ENCODE measurements at regions not wholly inside any gene's neighbourhood (a gene's known extent, or its start where the extent isn't known, plus 50 kb on each side); places are given as distances from the start of the nearest gene placed in this dataset.
"Not testable (repeated sequence)": the region's sequence is repeated elsewhere in the genome, so short reads cannot be mapped to it uniquely, and the experiment has no call there.

DNA sequence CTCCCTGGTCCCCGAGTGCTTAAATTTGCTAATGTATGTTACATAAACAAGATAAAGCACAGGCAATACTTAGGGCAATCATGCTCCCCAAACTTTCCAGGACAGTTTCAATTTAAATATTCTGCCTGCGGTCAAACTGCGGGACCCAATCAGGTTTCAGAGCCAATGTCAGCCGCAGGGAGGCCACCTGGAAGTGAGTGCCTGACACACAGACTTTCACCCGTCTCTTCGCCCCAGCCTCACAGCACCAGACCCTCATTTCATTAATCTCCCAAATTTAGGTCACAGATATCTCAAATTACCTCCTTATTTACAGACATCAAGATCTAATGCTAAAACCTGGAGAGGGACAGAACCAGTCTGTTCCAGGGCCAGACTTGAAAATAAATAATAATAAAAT, 107.2 kb upstream of the ALDH1A3 start:
- Histone ChIP-seq H3K27me3 (ENCODE audit: low read depth, low read length) (no peaks in the 10 kb centered on the region), H3K9me3 (ENCODE audit: control insufficient read depth in 1 of 2, low read length in 2 of 2) (no peaks in the 10 kb centered on the region), H3K4me3 (ENCODE audit: low read depth in 1 of 2, low read length in 2 of 2) (no peak overlapping the region), H3K27ac (ENCODE audit: low read length) (no peak overlapping the region), H3K4me1 (ENCODE audit: control insufficient read depth in 1 of 2, insufficient read depth in 2 of 2, low read length in 2 of 2) (peaks cover 0 to 5% of the 10 kb centered on the region in 2 donors), H3K36me3 (ENCODE audit: control insufficient read depth in 1 of 2, insufficient read depth in 2 of 2, low read length in 2 of 2) (no peaks in the 10 kb centered on the region)

DNA sequence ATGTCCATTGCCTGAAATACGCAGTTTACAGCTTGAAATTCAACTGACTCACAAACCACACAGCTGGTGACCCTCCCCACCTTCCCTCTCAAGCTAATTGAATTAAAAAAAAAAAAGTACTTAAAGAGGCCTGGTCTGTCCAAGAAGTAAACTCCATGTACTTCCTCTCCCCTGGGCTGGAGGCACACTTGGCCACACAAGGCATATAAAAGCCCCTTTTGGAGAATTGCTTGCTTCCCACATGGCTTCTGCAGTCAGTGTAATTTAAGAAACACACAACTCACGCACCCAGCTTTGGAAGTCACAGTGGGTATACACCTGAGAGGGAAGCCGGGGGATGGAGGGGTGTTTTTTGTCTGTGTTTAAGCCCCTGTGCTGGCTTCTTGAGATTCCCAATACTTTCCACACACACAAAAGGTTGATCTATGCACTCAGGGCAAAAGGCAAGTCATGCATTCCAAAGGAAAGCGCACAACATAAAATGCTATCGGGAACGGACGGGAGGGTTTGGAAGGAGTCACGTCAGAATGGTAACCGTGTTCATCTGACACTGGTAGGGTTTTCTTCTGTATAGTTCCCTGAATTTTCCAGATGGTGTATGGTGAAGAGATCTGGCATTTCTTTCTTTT, 106.6 kb upstream of the ALDH1A3 start:
- Histone ChIP-seq H3K36me3 (ENCODE audit: control insufficient read depth in 1 of 2, insufficient read depth in 2 of 2, low read length in 2 of 2) (no peaks in the 10 kb centered on the region), H3K27me3 (ENCODE audit: low read depth, low read length) (no peaks in the 10 kb centered on the region), H3K9me3 (ENCODE audit: control insufficient read depth in 1 of 2, low read length in 2 of 2) (no peaks in the 10 kb centered on the region), H3K27ac (ENCODE audit: low read length) (no peak overlapping the region), H3K4me1 (ENCODE audit: control insufficient read depth in 1 of 2, insufficient read depth in 2 of 2, low read length in 2 of 2) (peaks cover 0 to 5% of the 10 kb centered on the region in 2 donors), H3K4me3 (ENCODE audit: low read depth in 1 of 2, low read length in 2 of 2) (no peak overlapping the region)

- not testable (repeated sequence) for H3K4me1 ChIP-seq (ENCODE audit: control insufficient read depth in 1 of 2, insufficient read depth in 2 of 2, low read length in 2 of 2); H3K27me3 ChIP-seq (ENCODE audit: low read depth, low read length)
These were observed 105.6 kb upstream of the ALDH1A3 start for GRCh38 chr15:100774044-100774443.

DNA sequence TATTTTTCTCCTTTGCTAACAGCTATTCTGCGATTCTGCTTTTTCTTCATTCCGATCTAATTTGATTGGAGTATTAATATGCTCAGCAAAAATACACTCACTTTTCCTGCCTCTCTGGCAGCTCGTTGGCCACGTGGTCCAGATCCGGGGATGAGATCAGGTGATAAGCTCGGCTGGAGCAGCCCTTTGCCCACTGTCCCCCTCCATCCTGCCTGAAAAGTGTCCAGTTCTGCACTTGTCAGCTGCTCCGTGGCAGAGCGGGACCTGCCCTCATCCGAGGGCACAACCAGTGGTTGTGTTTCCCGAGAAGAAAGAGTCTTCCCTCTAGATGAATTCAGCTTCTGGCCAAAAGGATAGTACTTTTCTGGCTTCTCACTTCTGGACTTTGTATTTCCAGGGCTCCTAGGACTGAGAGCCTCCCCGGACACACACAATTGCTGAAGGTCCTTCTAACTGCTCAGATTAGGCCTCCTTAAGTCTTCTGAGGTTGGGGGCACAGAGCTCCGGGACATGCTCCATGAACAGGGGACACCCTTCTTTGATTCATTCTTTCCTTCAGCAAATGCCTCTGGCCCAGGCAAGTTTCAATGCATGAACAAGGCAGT, 103.9 kb upstream of the ALDH1A3 start:
- Histone ChIP-seq H3K36me3 (ENCODE audit: control insufficient read depth in 1 of 2, insufficient read depth in 2 of 2, low read length in 2 of 2) (no peaks in the 10 kb centered on the region), H3K27ac (ENCODE audit: low read length) (no peak overlapping the region), H3K4me1 (ENCODE audit: control insufficient read depth in 1 of 2, insufficient read depth in 2 of 2, low read length in 2 of 2) (peaks cover 0 to 4% of the 10 kb centered on the region in 2 donors), H3K9me3 (ENCODE audit: control insufficient read depth in 1 of 2, low read length in 2 of 2) (no peaks in the 10 kb centered on the region), H3K27me3 (ENCODE audit: low read depth, low read length) (no peaks in the 10 kb centered on the region), H3K4me3 (ENCODE audit: low read depth in 1 of 2, low read length in 2 of 2) (no peak overlapping the region)

More at GRCh38 chr15:100774044-100774443, 105.6 kb upstream of the ALDH1A3 start:
- H3K9me3 ChIP-seq (ENCODE audit: control insufficient read depth in 1 of 2, low read length in 2 of 2); H3K36me3 ChIP-seq (ENCODE audit: control insufficient read depth in 1 of 2, insufficient read depth in 2 of 2, low read length in 2 of 2); H3K4me3 ChIP-seq (ENCODE audit: low read depth in 1 of 2, low read length in 2 of 2); H3K27ac ChIP-seq (ENCODE audit: low read length): not testable (repeated sequence)

- Histone ChIP-seq H3K27ac (ENCODE audit: low read length) (no peak overlapping the region), H3K27me3 (ENCODE audit: low read depth, low read length) (no peaks in the 10 kb centered on the region), H3K9me3 (ENCODE audit: control insufficient read depth in 1 of 2, low read length in 2 of 2) (no peaks in the 10 kb centered on the region), H3K36me3 (ENCODE audit: control insufficient read depth in 1 of 2, insufficient read depth in 2 of 2, low read length in 2 of 2) (no peaks in the 10 kb centered on the region), H3K4me1 (ENCODE audit: control insufficient read depth in 1 of 2, insufficient read depth in 2 of 2, low read length in 2 of 2) (no peaks in the 10 kb centered on the region), H3K4me3 (ENCODE audit: low read depth in 1 of 2, low read length in 2 of 2) (no peak overlapping the region)
These were observed 101.8 kb upstream of the ALDH1A3 start for GRCh38 chr15:100777821-100778220.

DNA sequence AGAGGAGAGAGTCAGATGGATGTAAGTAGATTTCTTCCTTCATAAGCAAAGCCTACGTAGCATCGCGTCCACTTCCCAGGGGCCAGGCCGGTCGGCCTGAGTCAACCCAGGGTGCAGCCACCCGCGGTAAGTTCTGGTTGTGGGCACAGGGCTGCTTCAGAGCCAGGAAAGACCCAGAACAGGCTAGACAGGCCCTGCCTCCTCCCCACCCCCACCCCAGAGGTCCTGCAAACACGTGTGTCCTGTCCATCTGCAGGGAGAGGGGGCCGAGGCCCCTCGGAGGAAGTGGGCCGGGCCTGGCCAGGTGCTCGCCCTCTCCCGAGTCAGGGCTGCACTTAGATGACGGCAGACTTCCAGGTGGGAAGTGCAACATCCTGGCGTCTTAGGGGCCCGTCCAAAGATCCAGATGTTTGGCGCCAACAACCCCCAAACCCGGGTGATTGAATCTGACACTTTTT, 100.8 kb upstream of the ALDH1A3 start:
- no peaks in the 10 kb centered on the region for H3K36me3 ChIP-seq (ENCODE audit: control insufficient read depth in 1 of 2, insufficient read depth in 2 of 2, low read length in 2 of 2)
- no peaks in the 10 kb centered on the region for H3K27me3 ChIP-seq (ENCODE audit: low read depth, low read length)
- H3K27ac ChIP-seq (ENCODE audit: low read length): no peak overlapping the region
- no peaks in the 10 kb centered on the region for H3K9me3 ChIP-seq (ENCODE audit: control insufficient read depth in 1 of 2, low read length in 2 of 2)
- no peaks in the 10 kb centered on the region for H3K4me1 ChIP-seq (ENCODE audit: control insufficient read depth in 1 of 2, insufficient read depth in 2 of 2, low read length in 2 of 2)
- no peak overlapping the region for H3K4me3 ChIP-seq (ENCODE audit: low read depth in 1 of 2, low read length in 2 of 2)

DNA sequence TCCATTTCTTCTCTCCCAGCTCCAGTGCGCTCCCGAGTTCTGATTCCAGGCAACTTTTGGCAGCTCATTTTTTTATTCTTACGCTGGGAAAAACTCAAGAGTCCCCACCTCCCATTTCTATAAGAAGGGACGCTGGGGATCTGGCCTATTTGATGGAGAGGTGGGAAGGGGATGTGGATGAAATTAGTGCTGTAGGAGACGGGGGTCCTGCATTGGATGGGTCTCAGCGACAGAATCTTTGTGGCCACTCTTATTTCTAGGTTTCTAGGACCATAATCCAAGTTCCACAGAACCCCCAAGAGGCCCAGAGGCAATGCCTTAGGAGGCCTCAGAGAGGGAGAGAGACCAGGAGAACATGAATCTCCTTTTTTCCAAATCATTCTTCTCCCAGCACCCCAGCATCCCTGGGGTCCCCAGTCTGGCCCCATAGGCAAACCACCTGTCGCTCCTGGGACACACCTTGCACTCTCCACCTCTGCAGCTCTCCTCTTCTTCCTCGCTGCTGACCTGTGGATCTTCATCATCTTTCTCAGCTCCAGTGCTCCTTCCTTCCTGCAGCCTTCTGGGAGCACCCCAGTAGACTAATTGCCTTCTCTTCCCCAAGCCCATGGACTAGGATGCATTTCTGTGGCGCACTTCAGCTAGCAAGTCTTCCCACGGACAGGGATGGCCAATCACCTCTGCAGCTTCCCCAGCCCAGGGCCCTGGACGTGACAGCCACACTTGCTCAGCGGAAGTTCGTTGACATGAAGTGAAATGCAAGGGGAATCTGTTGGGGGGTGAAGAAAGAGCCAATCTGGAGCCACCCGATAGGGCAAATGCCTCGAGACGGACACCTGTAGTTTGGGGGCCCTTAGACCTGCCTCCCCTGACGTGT, 100.1 kb upstream of the ALDH1A3 start:
- no peak overlapping the region for H3K4me3 ChIP-seq (ENCODE audit: low read depth in 1 of 2, low read length in 2 of 2)
- H3K9me3 ChIP-seq (ENCODE audit: control insufficient read depth in 1 of 2, low read length in 2 of 2): no peaks in the 10 kb centered on the region
- H3K36me3 ChIP-seq (ENCODE audit: control insufficient read depth in 1 of 2, insufficient read depth in 2 of 2, low read length in 2 of 2): no peaks in the 10 kb centered on the region
- no peak overlapping the region for H3K27ac ChIP-seq (ENCODE audit: low read length)
- no peaks in the 10 kb centered on the region for H3K4me1 ChIP-seq (ENCODE audit: control insufficient read depth in 1 of 2, insufficient read depth in 2 of 2, low read length in 2 of 2)
- H3K27me3 ChIP-seq (ENCODE audit: low read depth, low read length): no peaks in the 10 kb centered on the region

DNA sequence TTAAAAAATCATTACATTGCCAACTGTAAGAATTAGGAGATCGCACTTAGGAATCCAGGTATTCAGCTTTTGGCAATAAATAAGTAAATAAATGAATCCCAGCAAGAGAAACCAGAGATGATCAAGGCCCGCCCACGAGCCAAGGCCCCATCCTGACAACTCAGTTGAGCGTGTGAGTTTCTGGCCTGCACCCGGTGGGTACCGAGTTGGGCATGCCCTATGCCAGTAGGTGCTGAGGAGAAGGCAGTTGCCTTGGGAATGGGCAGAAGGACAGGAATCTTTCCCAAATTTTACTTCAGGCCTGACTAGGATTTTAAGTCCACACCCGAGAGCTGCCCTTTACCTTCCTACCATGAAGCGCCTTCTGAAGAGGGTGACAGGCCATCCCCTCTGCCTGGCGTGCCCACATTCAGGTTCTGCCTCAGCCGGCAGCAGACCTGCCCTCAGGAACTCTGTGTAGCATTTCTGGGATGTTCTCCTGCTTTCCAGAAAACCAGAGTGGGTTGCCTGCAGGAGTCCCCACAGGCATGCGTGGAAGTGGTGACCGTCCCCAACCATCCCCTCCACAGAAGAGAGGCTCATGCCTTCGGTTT, 99.3 kb upstream of the ALDH1A3 start:
- Histone ChIP-seq H3K36me3 (ENCODE audit: control insufficient read depth in 1 of 2, insufficient read depth in 2 of 2, low read length in 2 of 2) (no peaks in the 10 kb centered on the region), H3K4me1 (ENCODE audit: control insufficient read depth in 1 of 2, insufficient read depth in 2 of 2, low read length in 2 of 2) (no peaks in the 10 kb centered on the region)

GRCh38 chr15:100781061-100781960, 98.3 kb upstream of the ALDH1A3 start:
- H3K4me3 ChIP-seq (ENCODE audit: low read depth in 1 of 2, low read length in 2 of 2): no peak overlapping the region
- no peaks in the 10 kb centered on the region for H3K36me3 ChIP-seq (ENCODE audit: control insufficient read depth in 1 of 2, insufficient read depth in 2 of 2, low read length in 2 of 2)
- H3K27ac ChIP-seq (ENCODE audit: low read length): no peak overlapping the region
- H3K27me3 ChIP-seq (ENCODE audit: low read depth, low read length): no peaks in the 10 kb centered on the region
- H3K9me3 ChIP-seq (ENCODE audit: control insufficient read depth in 1 of 2, low read length in 2 of 2): no peaks in the 10 kb centered on the region
- H3K4me1 ChIP-seq (ENCODE audit: control insufficient read depth in 1 of 2, insufficient read depth in 2 of 2, low read length in 2 of 2): no peaks in the 10 kb centered on the region

More for the DNA sequence above, 99.3 kb upstream of the ALDH1A3 start:
- no peaks in the 10 kb centered on the region for H3K27me3 ChIP-seq (ENCODE audit: low read depth, low read length)
- no peak overlapping the region for H3K27ac ChIP-seq (ENCODE audit: low read length)
- no peak overlapping the region for H3K4me3 ChIP-seq (ENCODE audit: low read depth in 1 of 2, low read length in 2 of 2)
- no peaks in the 10 kb centered on the region for H3K9me3 ChIP-seq (ENCODE audit: control insufficient read depth in 1 of 2, low read length in 2 of 2)

DNA sequence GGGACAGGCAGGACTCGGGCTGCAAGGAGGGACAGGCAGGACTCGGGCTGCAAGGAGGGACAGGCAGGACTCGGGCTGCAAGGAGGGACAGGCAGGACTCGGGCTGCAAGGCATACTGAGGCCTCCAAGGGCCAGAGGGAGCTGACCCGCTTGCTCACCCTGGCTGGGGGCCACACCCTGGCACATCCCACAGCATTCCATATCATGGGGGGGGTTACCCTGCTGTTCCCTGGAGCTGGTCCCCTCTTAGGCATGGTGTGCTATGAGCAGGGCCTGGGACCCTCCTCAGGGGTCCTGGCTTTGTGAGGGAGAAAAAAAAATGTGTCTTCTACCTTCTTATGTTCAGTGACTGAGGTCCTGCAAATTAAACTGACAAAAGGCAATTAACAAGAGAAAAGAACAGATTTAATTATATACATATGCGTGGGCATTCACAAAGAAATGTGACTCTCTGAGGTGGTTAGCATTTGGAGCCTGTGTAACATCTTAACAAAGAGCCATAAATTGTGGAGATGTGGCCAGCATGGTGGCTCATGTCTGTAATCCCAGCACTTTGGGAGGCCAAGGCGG, 97.6 kb upstream of the ALDH1A3 start:
- Histone ChIP-seq H3K9me3 (ENCODE audit: control insufficient read depth in 1 of 2, low read length in 2 of 2) (no peaks in the 10 kb centered on the region), H3K4me3 (ENCODE audit: low read depth in 1 of 2, low read length in 2 of 2) (no peak overlapping the region), H3K4me1 (ENCODE audit: control insufficient read depth in 1 of 2, insufficient read depth in 2 of 2, low read length in 2 of 2) (no peaks in the 10 kb centered on the region), H3K27ac (ENCODE audit: low read length) (no peak overlapping the region), H3K27me3 (ENCODE audit: low read depth, low read length) (no peaks in the 10 kb centered on the region), H3K36me3 (ENCODE audit: control insufficient read depth in 1 of 2, insufficient read depth in 2 of 2, low read length in 2 of 2) (no peaks in the 10 kb centered on the region)
